HG02759 (cell line): ENCODE measurements at regions not wholly inside any gene's neighbourhood (a gene's known extent, or its start where the extent isn't known, plus 50 kb on each side); places are given as distances from the start of the nearest gene placed in this dataset.

ENCODE experiments used
- ATAC-seq: cut with Tn5 transposase; IDR thresholded peaks from one replicate; pipeline ENCODE4 v1.9.1; 2021; ENCODE audit warnings: mild to moderate bottlenecking, moderate library complexity; ENCODE audit not compliant: unreplicated experiment

- ATAC-seq, result no peak
Observed at GRCh38 chr5:96140496-96140895, 178.8 kb upstream of the ELL2 start.

- no peak for ATAC-seq
Observed at GRCh38 chr5:96140084-96140483, 178.4 kb upstream of the ELL2 start.

- no peak for ATAC-seq
Observed at GRCh38 chr5:96134886-96135285, 173.2 kb upstream of the ELL2 start.

GRCh38 chr5:96133341-96134079 is 171.9 kb upstream of the ELL2 start:
- no peak for ATAC-seq

- no peak for ATAC-seq
Observed at GRCh38 chr5:96129276-96129675, 167.6 kb upstream of the ELL2 start.

GRCh38 chr5:96128204-96128864 is 166.7 kb upstream of the ELL2 start:
- ATAC-seq, result no peak

GRCh38 chr5:96127538-96127937 is 165.9 kb upstream of the ELL2 start:
- ATAC-seq, result no peak

- no peak for ATAC-seq
Observed at GRCh38 chr5:96125231-96125891, 163.7 kb upstream of the ELL2 start.

- ATAC-seq, result no peak
Observed at GRCh38 chr5:96124589-96124988, 162.9 kb upstream of the ELL2 start.

GRCh38 chr5:96123418-96123817 is 161.8 kb upstream of the ELL2 start:
- ATAC-seq, result no peak

GRCh38 chr5:96121364-96121763 is 159.7 kb upstream of the ELL2 start:
- ATAC-seq, result no peak

GRCh38 chr5:96120120-96120519 is 158.5 kb upstream of the ELL2 start:
- ATAC-seq, result no peak

GRCh38 chr5:96117771-96118651 is 156.4 kb upstream of the ELL2 start:
- ATAC-seq, result no peak

- ATAC-seq, result no peak
Observed at GRCh38 chr5:96115147-96115807, 153.6 kb upstream of the ELL2 start.

- no peak for ATAC-seq
Observed at GRCh38 chr5:96114736-96115135, 153.1 kb upstream of the ELL2 start.

- no peak for ATAC-seq
Observed at GRCh38 chr5:96113170-96113939, 151.7 kb upstream of the ELL2 start.

- ATAC-seq, result no peak
Observed at GRCh38 chr5:96112703-96113102, 151.1 kb upstream of the ELL2 start.

- no peak for ATAC-seq
Observed at GRCh38 chr5:96112123-96112670, 150.5 kb upstream of the ELL2 start.

- ATAC-seq, result no peak
Observed at GRCh38 chr5:96111080-96111756, 149.6 kb upstream of the ELL2 start.
